Cardiac fibroblast (primary cell): ENCODE measurements at regions not wholly inside any gene's neighbourhood (a gene's known extent, or its start where the extent isn't known, plus 50 kb on each side); places are given as distances from the start of the nearest gene placed in this dataset.

Experiments used
- DNase-seq, 2 donors: peaks; one replicate each; pipeline versions ENCODE4 v3.0.0 to v3.0.0-alpha.2; 2010; ENCODE audit warnings: low read depth in 2 of 2
- H3K4me3 ChIP-seq, 2 donors: replicated peaks in 1 of 2; 1 replicate in 1 of 2; 2 replicates in 1 of 2; pipeline ENCODE4 v1.5.1; 2011; ENCODE audit warnings: low read depth in 2 of 2, low read length in 2 of 2, mild to moderate bottlenecking in 2 of 2, moderate library complexity in 1 of 2
- CTCF ChIP-seq: IDR thresholded peaks from one replicate; pipeline ENCODE4 v1.5.1; 2011; ENCODE audit warnings: low read depth, mild to moderate bottlenecking, low read length, inconsistent platforms

- no peak for DNase-seq
- H3K4me3 ChIP-seq = no peak overlapping the region
- no peak for TF ChIP-seq CTCF
These were observed 96.6 kb downstream of the FDX1 start for GRCh38 chr11:110526323-110526722.
